A549 (cell line): ENCODE measurements at regions not wholly inside any gene's neighbourhood (a gene's known extent, or its start where the extent isn't known, plus 50 kb on each side); places are given as distances from the start of the nearest gene placed in this dataset.

Experiments used
- ATAC-seq, 2 experiments: fragments of 200-7000 bp in 1 of 2; fragments of >200 bp in 1 of 2; cut with Nextera tagmentation in 1 of 2; cut with Tn5 transposase in 1 of 2; 3 replicates each; pipeline versions ENCODE4 v1.8.0 to v1.9.1; 2018 to 2020; ENCODE audit warnings: mild to moderate bottlenecking in 1 of 2, moderate library complexity in 1 of 2
- CTCF ChIA-PET: fragments of 300-600 bp; sonication (Branson Sonifier 250); formaldehyde crosslinking; extraction: SDS; loops from one replicate; lab custom pipeline; 2021; ENCODE audit warnings: antibody characterized with exemption, inconsistent platforms; lab: Yijun Ruan, JAX
- POLR2A ChIA-PET: fragments of 350-600 bp; formaldehyde crosslinking; extraction: SDS; loops from one replicate; lab custom pipeline; 2021; ENCODE audit warnings: antibody characterized with exemption, inconsistent platforms; lab: Yijun Ruan, JAX
- DNase-seq, 2 experiments: peaks; one replicate each; pipeline versions ENCODE4 v3.0.0 to v3.0.0-alpha.2; 2011 to 2016; ENCODE audit warnings: low read depth in 1 of 2, low spot score in 1 of 2
- FAIRE-seq: peaks from 2 replicates; lab custom pipeline; 2011; peaks lifted over from hg19 to GRCh38; lab: Jason Lieb, UNC
- H3K27ac ChIP-seq, 2 experiments: fragments of >200 bp; sonication (Bioruptor Twin); formaldehyde crosslinking; 3 replicates each; pipeline ENCODE4 v1.5.1; 2016 to 2017
- H3K4me1 ChIP-seq: fragments of >200 bp; sonication (Bioruptor Twin); formaldehyde crosslinking; 3 replicates; pipeline ENCODE4 v1.6.1; 2016
- H3K4me2 ChIP-seq: fragments of >200 bp; sonication (Bioruptor Twin); formaldehyde crosslinking; 3 replicates; pipeline ENCODE4 v1.6.1; 2016
- H3K4me3 ChIP-seq: fragments of >200 bp; sonication (Bioruptor Twin); formaldehyde crosslinking; 3 replicates; pipeline ENCODE4 v1.5.1; 2016
- H3K9me3 ChIP-seq: fragments of >200 bp; sonication (Bioruptor Twin); formaldehyde crosslinking; 3 replicates; pipeline ENCODE4 v1.6.1; 2016
- BHLHE40 ChIP-seq: IDR thresholded peaks from 2 replicates; pipeline ENCODE4 v1.6.1; 2012; ENCODE audit warnings: low read depth, low read length, inconsistent platforms
- CBX2 ChIP-seq: fragments of 200-600 bp; sonication (generic); IDR thresholded peaks from 2 replicates; pipeline ENCODE4 v1.6.1; 2016; ENCODE audit warnings: low read depth, mild to moderate bottlenecking, borderline replicate concordance
- CBX8 ChIP-seq: fragments of 200-600 bp; sonication (generic); IDR thresholded peaks from 2 replicates; pipeline ENCODE4 v1.6.1; 2016
- CEBPB ChIP-seq, 2 experiments: fragments of >200 bp in 1 of 2; sonication (Bioruptor Twin) in 1 of 2; formaldehyde crosslinking in 1 of 2; IDR thresholded peaks; 2 replicates each; pipeline ENCODE4 v1.6.1; 2012 to 2016
- CHD4 ChIP-seq: fragments of 200-600 bp; sonication (generic); IDR thresholded peaks from 2 replicates; pipeline ENCODE4 v1.6.1; 2016; ENCODE audit warnings: antibody characterized with exemption, mild to moderate bottlenecking, borderline replicate concordance
- EHF ChIP-seq: fragments of 250-450 bp; sonication (Bioruptor Pico); IDR thresholded peaks from 2 replicates; pipeline ENCODE4 v1.5.0; 2020; ENCODE audit warnings: mild to moderate bottlenecking
- EP300 ChIP-seq, 2 experiments: fragments of >200 bp; sonication (Bioruptor Twin); formaldehyde crosslinking; IDR thresholded peaks; 2 replicates in 1 of 2; 3 replicates in 1 of 2; pipeline ENCODE4 v1.6.1; 2016 to 2017
- FOSB ChIP-seq: fragments of 250-450 bp; sonication (Bioruptor Pico); IDR thresholded peaks from 2 replicates; pipeline ENCODE4 v1.5.0; 2020; ENCODE audit warnings: mild to moderate bottlenecking, moderate library complexity
- FOSL2 ChIP-seq, 2 experiments: fragments of 450-650 bp in 1 of 2; fragments of >200 bp in 1 of 2; sonication (Bioruptor Twin) in 1 of 2; formaldehyde crosslinking; IDR thresholded peaks; 2 replicates each; pipeline versions ENCODE4 v1.5.0 to v1.6.1; 2016 to 2020; ENCODE audit warnings: mild to moderate bottlenecking in 1 of 2, moderate library complexity in 1 of 2
- HEYL ChIP-seq: fragments of 250-450 bp; sonication (Bioruptor Pico); IDR thresholded peaks from 2 replicates; pipeline ENCODE4 v1.8.0; 2021; ENCODE audit warnings: mild to moderate bottlenecking, moderate library complexity
- HOXA7 ChIP-seq: fragments of 250-450 bp; sonication (Bioruptor Pico); IDR thresholded peaks from 2 replicates; pipeline ENCODE4 v1.5.0; 2020; ENCODE audit warnings: mild to moderate bottlenecking, moderate library complexity
- JUNB ChIP-seq: fragments of >200 bp; sonication (Bioruptor Twin); formaldehyde crosslinking; IDR thresholded peaks from 2 replicates; pipeline ENCODE4 v1.6.1; 2016
- MYC ChIP-seq: IDR thresholded peaks from 2 replicates; pipeline ENCODE4 v1.6.1; 2012; ENCODE audit warnings: mild to moderate bottlenecking, inconsistent platforms, low read length, improper control_type of control experiment, borderline replicate concordance
- NFE2L2 ChIP-seq: fragments of 150-350 bp; conservative IDR thresholded peaks from 2 replicates; pipeline ENCODE4 v1.6.1; 2014; ENCODE audit warnings: low read length
- NPAS2 ChIP-seq: fragments of 250-450 bp; sonication (Bioruptor Pico); IDR thresholded peaks from 2 replicates; pipeline ENCODE4 v1.8.0; 2022; ENCODE audit warnings: mild to moderate bottlenecking, moderate library complexity, borderline replicate concordance
- RAD21 ChIP-seq, 2 experiments: fragments of >200 bp in 1 of 2; sonication (Bioruptor Twin) in 1 of 2; formaldehyde crosslinking in 1 of 2; IDR thresholded peaks in 1 of 2; conservative IDR thresholded peaks in 1 of 2; 2 replicates in 1 of 2; 3 replicates in 1 of 2; pipeline ENCODE4 v1.6.1; 2012 to 2018; ENCODE audit warnings: inconsistent platforms in 1 of 2
- RCOR1 ChIP-seq: fragments of 150-350 bp; IDR thresholded peaks from 2 replicates; pipeline ENCODE4 v1.6.1; 2014; ENCODE audit warnings: antibody characterized with exemption, low read length, low read depth
- RFX5 ChIP-seq: fragments of 450-650 bp; IDR thresholded peaks from 2 replicates; pipeline ENCODE4 v1.7.1; 2014; ENCODE audit warnings: antibody characterized with exemption, mild to moderate bottlenecking, moderate library complexity
- TP53 ChIP-seq: fragments of 250-450 bp; sonication (Bioruptor Pico); IDR thresholded peaks from 2 replicates; pipeline ENCODE4 v1.5.0; 2021; ENCODE audit warnings: mild to moderate bottlenecking, moderate library complexity
- WGBS: methylation state at CpG from one replicate; pipeline ENCODE4 v1.1.6; 2017; ENCODE audit errors: missing lambda C conversion rate; 5-methylcytosine and 5-hydroxymethylcytosine counted together
- TF ChIP-seq, protein P1 (sequence below): IDR thresholded peaks from 2 replicates; pipeline ENCODE4 v1.6.1; 2012
- TF ChIP-seq, protein P2 (sequence below): fragments of 250-450 bp; sonication (Bioruptor Pico); IDR thresholded peaks from 2 replicates; pipeline ENCODE4 v1.5.0; 2020; ENCODE audit warnings: low read depth, mild to moderate bottlenecking, moderate library complexity
- TF ChIP-seq, protein P3 (sequence below): fragments of >200 bp; sonication (Bioruptor Twin); formaldehyde crosslinking; IDR thresholded peaks from 3 replicates; pipeline ENCODE4 v1.6.1; 2016
- TF ChIP-seq, protein P4 (sequence below): fragments of 150-350 bp; IDR thresholded peaks from 2 replicates; pipeline ENCODE4 v1.6.1; 2014; ENCODE audit warnings: low read depth, mild to moderate bottlenecking, low read length

DNA sequence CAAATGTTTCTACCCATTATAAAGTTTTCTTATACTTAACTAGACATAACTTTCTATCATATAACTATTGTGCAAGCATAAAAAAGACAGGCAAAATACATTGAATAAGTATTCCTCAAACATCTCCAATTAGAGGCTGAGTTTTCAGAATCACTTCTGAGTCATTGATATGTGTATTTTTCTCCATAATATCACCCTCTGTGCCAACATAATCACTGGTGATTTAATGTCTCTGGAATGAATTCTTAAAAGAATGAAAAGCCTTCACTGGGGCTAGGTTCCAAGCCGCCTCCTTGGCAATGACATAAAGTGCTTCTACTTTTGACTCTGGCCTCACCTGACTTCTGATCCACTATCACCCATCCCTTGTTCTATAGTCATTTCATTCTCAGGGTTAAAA lies 197.0 kb upstream of the E2F8 start:
- TF ChIP-seq, protein P1, sequence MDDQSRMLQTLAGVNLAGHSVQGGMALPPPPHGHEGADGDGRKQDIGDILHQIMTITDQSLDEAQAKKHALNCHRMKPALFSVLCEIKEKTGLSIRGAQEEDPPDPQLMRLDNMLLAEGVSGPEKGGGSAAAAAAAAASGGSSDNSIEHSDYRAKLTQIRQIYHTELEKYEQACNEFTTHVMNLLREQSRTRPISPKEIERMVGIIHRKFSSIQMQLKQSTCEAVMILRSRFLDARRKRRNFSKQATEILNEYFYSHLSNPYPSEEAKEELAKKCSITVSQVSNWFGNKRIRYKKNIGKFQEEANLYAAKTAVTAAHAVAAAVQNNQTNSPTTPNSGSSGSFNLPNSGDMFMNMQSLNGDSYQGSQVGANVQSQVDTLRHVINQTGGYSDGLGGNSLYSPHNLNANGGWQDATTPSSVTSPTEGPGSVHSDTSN: no peak
- TF ChIP-seq JUNB (peak; percentile 62), CEBPB (IDR thresholded peaks at IDR 0.05) (peak in 1 of 2 experiments; percentile 63; a peak in 2 of 4 replicates), FOSL2 (IDR thresholded peaks at IDR 0.05) (no peak), FOSL2 (CRISPR knock-in tag; IDR thresholded peaks at IDR 0.05) (peak; percentile 62; the same call in 1 of the 2 replicates)
- peaks cover 36% of the 10 kb centered on the region for H3K4me1 ChIP-seq
- no peak for FAIRE-seq
- ChIA-PET CTCF (interaction anchor here (1.0 kb wide), 1 partner anchor 10 kb away, joined by 3 read pairs; no protein-coding TSS in a partner anchor), POLR2A (no interaction called here)
- DNase-seq: peak; percentile 31 to 39
- H3K9me3 ChIP-seq: peaks cover 9% of the 10 kb centered on the region; the same call in 1 of the 3 replicates
- WGBS: 4% methylated on average over 1 of the region's 1 CpG
- ATAC-seq: peak; percentile 27 to 55; a peak in 4 of 6 replicates
- peak overlapping the region; percentile 54 for H3K4me2 ChIP-seq
- no peak overlapping the region for H3K27ac ChIP-seq
- H3K4me3 ChIP-seq: no peak overlapping the region

DNA sequence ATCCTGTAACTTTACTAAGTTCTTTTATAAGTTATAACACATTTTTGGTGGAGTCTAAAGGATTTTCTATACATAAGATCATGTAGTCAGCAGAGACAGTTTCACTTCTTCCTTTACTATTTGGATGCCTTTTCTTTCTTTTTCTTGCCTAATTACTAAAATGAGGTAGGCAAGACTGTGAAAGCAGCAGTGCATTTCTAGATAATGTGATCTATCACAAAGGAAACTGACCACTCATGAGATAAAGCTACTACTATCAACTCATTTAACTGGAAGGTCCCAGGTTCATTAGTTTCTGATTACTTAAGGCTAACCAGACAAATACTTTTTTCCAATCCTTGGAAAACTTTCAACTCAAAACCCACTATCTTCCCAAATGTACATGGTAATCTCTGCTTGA lies 196.2 kb upstream of the E2F8 start:
- H3K9me3 ChIP-seq: peaks cover 9% of the 10 kb centered on the region; the same call in 1 of the 3 replicates
- ChIA-PET POLR2A (no interaction called here), CTCF (interaction anchor here (0.5 kb wide), 1 partner anchor 1321 kb away, joined by 3 read pairs; no protein-coding TSS in a partner anchor)
- H3K27ac ChIP-seq: no peak overlapping the region
- FAIRE-seq (no peak), ATAC-seq (no peak), DNase-seq (no peak)
- peak overlapping the region; percentile 54; the same call in 2 of the 3 replicates for H3K4me2 ChIP-seq
- H3K4me3 ChIP-seq: no peak overlapping the region
- TF ChIP-seq CBX2 (no peak), HOXA7 (no peak), CHD4 (no peak), CBX8 (no peak), BHLHE40 (no peak), MYC (no peak), EP300 (IDR thresholded peaks at IDR 0.05) (no peak)
- TF ChIP-seq, protein P2, sequence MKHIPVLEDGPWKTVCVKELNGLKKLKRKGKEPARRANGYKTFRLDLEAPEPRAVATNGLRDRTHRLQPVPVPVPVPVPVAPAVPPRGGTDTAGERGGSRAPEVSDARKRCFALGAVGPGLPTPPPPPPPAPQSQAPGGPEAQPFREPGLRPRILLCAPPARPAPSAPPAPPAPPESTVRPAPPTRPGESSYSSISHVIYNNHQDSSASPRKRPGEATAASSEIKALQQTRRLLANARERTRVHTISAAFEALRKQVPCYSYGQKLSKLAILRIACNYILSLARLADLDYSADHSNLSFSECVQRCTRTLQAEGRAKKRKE: no peak
- TF ChIP-seq, protein P1: no peak
- peaks cover 28% of the 10 kb centered on the region for H3K4me1 ChIP-seq

DNA sequence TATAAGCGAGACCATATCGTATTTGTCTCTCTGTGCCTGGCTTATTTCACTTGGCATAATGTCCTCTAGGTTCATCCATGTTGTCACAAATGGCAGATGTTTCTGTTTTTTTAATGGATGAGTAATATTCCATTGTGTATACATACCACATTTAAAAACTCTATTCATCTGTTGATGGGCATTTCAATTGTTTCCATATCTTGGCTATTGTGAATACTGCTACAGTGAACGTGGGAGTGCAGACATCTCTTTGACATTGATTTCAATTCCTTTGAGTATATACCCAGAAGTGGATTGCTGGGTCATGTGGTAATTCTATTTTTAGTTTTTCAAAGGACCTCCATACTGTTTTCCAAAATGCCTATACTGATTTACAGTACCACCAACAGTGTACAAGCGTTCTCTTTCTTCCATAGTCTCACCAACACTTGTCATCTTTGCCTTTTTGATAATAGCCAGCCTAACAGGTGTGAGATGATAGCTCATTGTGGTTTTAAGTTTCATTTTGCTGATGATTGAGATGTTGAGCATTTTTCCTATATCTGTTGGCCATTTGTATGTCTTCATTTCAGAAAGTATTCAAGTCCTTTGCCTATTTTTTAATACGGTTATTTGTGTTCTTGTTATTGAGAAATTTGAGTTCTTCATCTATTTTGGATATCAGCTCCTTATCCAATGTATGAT lies 194.7 kb upstream of the E2F8 start:
- DNase-seq: no peak
- ATAC-seq: no peak
- Histone ChIP-seq H3K9me3 (peaks cover 9% of the 10 kb centered on the region; the same call in 1 of the 3 replicates), H3K4me3 (no peak overlapping the region), H3K4me2 (no peak overlapping the region), H3K27ac (no peak overlapping the region), H3K4me1 (peaks cover 20% of the 10 kb centered on the region)
- FAIRE-seq: no peak
- ChIA-PET POLR2A (no interaction called here), CTCF (no interaction called here)
- WGBS: 69% methylated on average over 5 of the region's 5 CpGs
- TF ChIP-seq HEYL (CRISPR knock-in tag): no peak
- TF ChIP-seq EHF (CRISPR knock-in tag): no peak

DNA sequence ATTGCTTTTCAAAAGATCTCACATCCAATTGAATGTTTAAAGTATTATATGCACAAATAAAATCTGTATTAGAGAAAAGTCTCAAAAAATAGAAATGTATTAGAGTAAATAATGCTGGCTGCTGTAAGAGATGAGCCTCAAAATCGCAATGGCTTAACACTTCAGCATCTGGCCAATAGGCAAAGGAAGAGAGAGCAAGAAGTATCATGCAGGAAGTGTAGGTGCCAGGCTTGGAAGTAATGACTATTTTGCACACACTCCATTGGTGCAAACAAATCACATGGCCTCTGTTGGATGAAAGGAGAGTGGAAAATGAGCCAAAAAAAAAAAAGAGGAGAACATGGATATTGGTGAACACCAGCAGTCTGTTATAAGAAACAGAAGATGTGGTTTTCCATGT lies 193.0 kb upstream of the E2F8 start:
- ChIA-PET CTCF (interaction anchor here (1.1 to 1.2 kb wide), 2 partner anchors 94 to 112 kb away, joined by 3 read pairs; no protein-coding TSS in a partner anchor), POLR2A (no interaction called here)
- Histone ChIP-seq H3K4me2 (no peak overlapping the region), H3K27ac (no peak overlapping the region), H3K9me3 (peaks cover 9% of the 10 kb centered on the region; the same call in 1 of the 3 replicates), H3K4me1 (peaks cover 18% of the 10 kb centered on the region), H3K4me3 (no peak overlapping the region)
- no peak for DNase-seq
- no peak for FAIRE-seq
- WGBS: 50% methylated on average over 1 of the region's 1 CpG
- ATAC-seq: no peak
- TF ChIP-seq, protein P2: no peak
- TF ChIP-seq HEYL (CRISPR knock-in tag): no peak
- no peak for TF ChIP-seq NPAS2 (CRISPR knock-in tag)
- no peak for TF ChIP-seq NFE2L2
- no peak for TF ChIP-seq RAD21 (conservative IDR thresholded peaks at IDR 0.05 in 1 of 2, IDR thresholded peaks at IDR 0.05 in 1 of 2)
- TF ChIP-seq, protein P3, sequence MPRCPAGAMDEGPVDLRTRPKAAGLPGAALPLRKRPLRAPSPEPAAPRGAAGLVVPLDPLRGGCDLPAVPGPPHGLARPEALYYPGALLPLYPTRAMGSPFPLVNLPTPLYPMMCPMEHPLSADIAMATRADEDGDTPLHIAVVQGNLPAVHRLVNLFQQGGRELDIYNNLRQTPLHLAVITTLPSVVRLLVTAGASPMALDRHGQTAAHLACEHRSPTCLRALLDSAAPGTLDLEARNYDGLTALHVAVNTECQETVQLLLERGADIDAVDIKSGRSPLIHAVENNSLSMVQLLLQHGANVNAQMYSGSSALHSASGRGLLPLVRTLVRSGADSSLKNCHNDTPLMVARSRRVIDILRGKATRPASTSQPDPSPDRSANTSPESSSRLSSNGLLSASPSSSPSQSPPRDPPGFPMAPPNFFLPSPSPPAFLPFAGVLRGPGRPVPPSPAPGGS: no peak
- no peak for TF ChIP-seq RFX5
- no peak for TF ChIP-seq FOSB (CRISPR knock-in tag)
- TF ChIP-seq TP53 (CRISPR knock-in tag): no peak
- TF ChIP-seq, protein P4, sequence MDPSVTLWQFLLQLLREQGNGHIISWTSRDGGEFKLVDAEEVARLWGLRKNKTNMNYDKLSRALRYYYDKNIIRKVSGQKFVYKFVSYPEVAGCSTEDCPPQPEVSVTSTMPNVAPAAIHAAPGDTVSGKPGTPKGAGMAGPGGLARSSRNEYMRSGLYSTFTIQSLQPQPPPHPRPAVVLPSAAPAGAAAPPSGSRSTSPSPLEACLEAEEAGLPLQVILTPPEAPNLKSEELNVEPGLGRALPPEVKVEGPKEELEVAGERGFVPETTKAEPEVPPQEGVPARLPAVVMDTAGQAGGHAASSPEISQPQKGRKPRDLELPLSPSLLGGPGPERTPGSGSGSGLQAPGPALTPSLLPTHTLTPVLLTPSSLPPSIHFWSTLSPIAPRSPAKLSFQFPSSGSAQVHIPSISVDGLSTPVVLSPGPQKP: no peak
- no peak for TF ChIP-seq CEBPB (IDR thresholded peaks at IDR 0.05)
- TF ChIP-seq CBX8: no peak
- no peak for TF ChIP-seq RCOR1
